ENCODE measurements at regions not wholly inside any gene's neighbourhood (a gene's known extent, or its start where the extent isn't known, plus 50 kb on each side); places are given as distances from the start of the nearest gene placed in this dataset.

- DNase-seq (ENCODE audit: low spot score): no peak
Observed at GRCh38 chr12:116459011-116459875, 99.9 kb upstream of the MAP1LC3B2 start.

- DNase-seq (ENCODE audit: low spot score): no peak
Observed at GRCh38 chr12:116459916-116460663, 99.1 kb upstream of the MAP1LC3B2 start.

GRCh38 chr12:116461060-116461459 is 98.1 kb upstream of the MAP1LC3B2 start:
- DNase-seq (ENCODE audit: low spot score): no peak

- DNase-seq (ENCODE audit: low spot score): no peak
Observed at GRCh38 chr12:116463366-116463765, 95.8 kb upstream of the MAP1LC3B2 start.

- DNase-seq (ENCODE audit: low spot score): no peak
Observed at GRCh38 chr12:116465407-116465806, 93.8 kb upstream of the MAP1LC3B2 start.

- no peak for DNase-seq (ENCODE audit: low spot score)
Observed at GRCh38 chr12:116465856-116466255, 93.3 kb upstream of the MAP1LC3B2 start.

- no peak for DNase-seq (ENCODE audit: low spot score)
Observed at GRCh38 chr12:116466536-116466935, 92.6 kb upstream of the MAP1LC3B2 start.

GRCh38 chr12:116469344-116469743 is 89.8 kb upstream of the MAP1LC3B2 start:
- DNase-seq (ENCODE audit: low spot score): no peak

GRCh38 chr12:116471544-116471943 is 87.6 kb upstream of the MAP1LC3B2 start:
- DNase-seq (ENCODE audit: low spot score): no peak

GRCh38 chr12:116472193-116472592 is 87.0 kb upstream of the MAP1LC3B2 start:
- DNase-seq (ENCODE audit: low spot score): no peak

- DNase-seq (ENCODE audit: low spot score): no peak
Observed at GRCh38 chr12:116473416-116473815, 85.8 kb upstream of the MAP1LC3B2 start.

GRCh38 chr12:116474331-116474730 is 84.8 kb upstream of the MAP1LC3B2 start:
- no peak for DNase-seq (ENCODE audit: low spot score)

- no peak for DNase-seq (ENCODE audit: low spot score)
Observed at GRCh38 chr12:116474899-116475298, 84.3 kb upstream of the MAP1LC3B2 start.

GRCh38 chr12:116476227-116476822 is 82.9 kb upstream of the MAP1LC3B2 start:
- no peak for DNase-seq (ENCODE audit: low spot score)

- no peak for DNase-seq (ENCODE audit: low spot score)
Observed at GRCh38 chr12:116478243-116478773, 80.9 kb upstream of the MAP1LC3B2 start.

GRCh38 chr12:116480210-116480810 is 78.9 kb upstream of the MAP1LC3B2 start:
- DNase-seq (ENCODE audit: low spot score): no peak

- no peak for DNase-seq (ENCODE audit: low spot score)
Observed at GRCh38 chr12:116481726-116482125, 77.5 kb upstream of the MAP1LC3B2 start.

GRCh38 chr12:116482179-116482578 is 77.0 kb upstream of the MAP1LC3B2 start:
- no peak for DNase-seq (ENCODE audit: low spot score)

- no peak for DNase-seq (ENCODE audit: low spot score)
Observed at GRCh38 chr12:116482859-116483258, 76.3 kb upstream of the MAP1LC3B2 start.

GRCh38 chr12:116483959-116484750 is 75.0 kb upstream of the MAP1LC3B2 start:
- DNase-seq (ENCODE audit: low spot score): no peak

GRCh38 chr12:116484807-116485206 is 74.4 kb upstream of the MAP1LC3B2 start:
- no peak for DNase-seq (ENCODE audit: low spot score)
